Stimulated activated naive B cell treated with anti-CD40 and anti-IgM and Interleukin-4, amounts not matched to agents 10 μg/mL and 1 μg/mL and 100 μg/mL, for 72 hours (primary cell): ENCODE measurements at regions not wholly inside any gene's neighbourhood (a gene's known extent, or its start where the extent isn't known, plus 50 kb on each side); places are given as distances from the start of the nearest gene placed in this dataset.
A peak's percentile ranks its signal among the peaks of the same experiment; 100 is the strongest.
"Not testable (repeated sequence)": the region's sequence is repeated elsewhere in the genome, so short reads cannot be mapped to it uniquely, and the experiment has no call there.

ENCODE experiments used
- ATAC-seq, 2 donors: fragments of 150-1000 bp; cut with Tn5 transposase; replicated peaks; 2 replicates each; pipeline ENCODE4 v1.10.0; 2021; ENCODE audit warnings: moderate library complexity in 1 of 2
- DNase-seq: peaks from one replicate; pipeline ENCODE4 v3.0.0; 2021
- H3K27ac Mint-ChIP-seq: one replicate; pipeline ENCODE4 v1.8.0; 2022; ENCODE audit warnings: mild to moderate bottlenecking, mixed read lengths
- H3K27me3 Mint-ChIP-seq, 2 donors: one replicate each; pipeline ENCODE4 v1.8.0; 2022; ENCODE audit warnings: mixed read lengths in 2 of 2
- H3K36me3 Mint-ChIP-seq, 2 donors: one replicate each; pipeline ENCODE4 v1.8.0; 2022; ENCODE audit warnings: mixed read lengths in 2 of 2, mild to moderate bottlenecking in 1 of 2
- H3K4me1 Mint-ChIP-seq, 2 donors: one replicate each; pipeline ENCODE4 v1.8.0; 2022; ENCODE audit warnings: mixed read lengths in 2 of 2, mild to moderate bottlenecking in 1 of 2
- H3K4me3 Mint-ChIP-seq, 2 donors: one replicate each; pipeline ENCODE4 v1.8.0; 2022; ENCODE audit warnings: mild to moderate bottlenecking in 2 of 2, mixed read lengths in 2 of 2, moderate library complexity in 1 of 2
- H3K9me3 Mint-ChIP-seq, 2 donors: one replicate each; pipeline ENCODE4 v1.8.0; 2022; ENCODE audit warnings: mixed read lengths in 2 of 2, mild to moderate bottlenecking in 1 of 2

DNA sequence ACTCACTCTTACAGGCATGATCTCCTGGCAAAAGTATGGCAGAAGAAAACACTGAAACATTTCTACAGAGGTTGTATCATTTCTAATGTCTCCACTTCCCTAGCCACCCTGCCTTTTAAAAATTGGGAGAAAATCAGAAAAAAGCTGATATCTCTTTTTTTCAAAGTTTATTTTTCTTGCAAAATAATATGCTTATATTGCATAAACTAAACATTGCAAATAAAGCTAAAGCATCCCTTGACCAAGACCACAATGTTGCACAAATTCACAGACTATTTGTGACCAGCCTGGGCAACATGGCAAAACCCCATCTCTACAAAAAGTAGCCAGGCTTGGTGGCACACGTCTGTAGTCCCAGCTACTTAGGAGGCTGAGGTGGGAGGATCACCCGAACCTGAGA, 183.3 kb upstream of the ELAVL2 start:
- Mint-ChIP-seq H3K4me1 (no peaks in the 10 kb centered on the region), H3K36me3 (no peaks in the 10 kb centered on the region), H3K4me3 (no peak overlapping the region), H3K27me3 (no peaks in the 10 kb centered on the region), H3K9me3 (peaks cover 6 to 7% of the 10 kb centered on the region in 2 donors), H3K27ac (no peak overlapping the region)
- ATAC-seq (no peak), DNase-seq (no peak)

DNA sequence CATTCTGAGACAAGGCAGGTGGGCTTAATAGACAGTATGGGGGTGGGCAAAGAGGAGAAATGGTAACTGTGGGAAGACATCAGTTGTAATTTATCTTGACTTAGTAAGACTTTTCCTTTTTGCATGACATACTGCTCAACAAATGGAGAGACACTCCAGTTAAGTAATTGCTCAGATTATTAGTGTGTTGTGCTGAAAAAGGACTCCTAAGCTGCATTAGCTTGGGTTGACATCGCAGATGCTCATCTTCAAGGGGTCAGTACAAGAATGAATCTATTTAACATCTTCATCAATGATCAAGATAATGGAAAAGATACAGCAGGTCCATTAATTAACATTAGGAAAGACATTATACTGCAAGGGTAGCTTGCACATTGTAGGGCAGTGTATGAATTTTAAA, 181.1 kb upstream of the ELAVL2 start:
- ATAC-seq: no peak
- H3K36me3 Mint-ChIP-seq: no peaks in the 10 kb centered on the region
- no peak overlapping the region for H3K4me3 Mint-ChIP-seq
- H3K9me3 Mint-ChIP-seq: peaks cover 4 to 5% of the 10 kb centered on the region in 2 donors
- no peak overlapping the region for H3K27ac Mint-ChIP-seq
- no peak for DNase-seq
- no peaks in the 10 kb centered on the region for H3K4me1 Mint-ChIP-seq
- no peaks in the 10 kb centered on the region for H3K27me3 Mint-ChIP-seq

DNA sequence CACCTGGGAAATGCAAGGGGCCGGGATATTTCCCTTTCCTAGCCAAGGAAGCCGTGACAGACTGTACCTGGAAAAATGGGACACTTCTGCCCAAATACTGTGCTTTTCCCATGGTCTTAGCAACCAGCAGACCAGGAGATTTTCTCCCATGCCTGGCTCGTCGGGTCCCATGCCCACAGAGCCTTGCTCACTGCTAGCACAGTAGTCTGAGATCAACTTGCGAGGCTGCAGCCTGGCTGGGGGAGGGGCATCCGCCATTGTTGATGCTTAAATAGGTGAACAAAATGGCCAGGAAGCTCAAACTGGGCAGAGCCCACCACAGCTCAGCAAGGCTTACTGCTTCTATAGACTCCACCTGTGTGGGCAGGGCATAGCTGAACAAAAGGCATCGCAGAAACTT, 165.8 kb upstream of the ELAVL2 start:
- H3K9me3 Mint-ChIP-seq: peaks cover 9 to 15% of the 10 kb centered on the region in 2 donors
- not testable (repeated sequence) for ATAC-seq, DNase-seq, H3K4me1 Mint-ChIP-seq, H3K36me3 Mint-ChIP-seq, H3K27ac Mint-ChIP-seq, H3K27me3 Mint-ChIP-seq, H3K4me3 Mint-ChIP-seq

- no peak for DNase-seq
- no peaks in the 10 kb centered on the region for H3K4me1 Mint-ChIP-seq
- no peak overlapping the region for H3K27ac Mint-ChIP-seq
- no peaks in the 10 kb centered on the region for H3K36me3 Mint-ChIP-seq
- no peaks in the 10 kb centered on the region for H3K27me3 Mint-ChIP-seq
- no peak for ATAC-seq
- no peak overlapping the region for H3K4me3 Mint-ChIP-seq
- H3K9me3 Mint-ChIP-seq: peaks cover 8 to 12% of the 10 kb centered on the region in 2 donors
These were observed 153.5 kb upstream of the ELAVL2 start for GRCh38 chr9:23979491-23979890.

DNA sequence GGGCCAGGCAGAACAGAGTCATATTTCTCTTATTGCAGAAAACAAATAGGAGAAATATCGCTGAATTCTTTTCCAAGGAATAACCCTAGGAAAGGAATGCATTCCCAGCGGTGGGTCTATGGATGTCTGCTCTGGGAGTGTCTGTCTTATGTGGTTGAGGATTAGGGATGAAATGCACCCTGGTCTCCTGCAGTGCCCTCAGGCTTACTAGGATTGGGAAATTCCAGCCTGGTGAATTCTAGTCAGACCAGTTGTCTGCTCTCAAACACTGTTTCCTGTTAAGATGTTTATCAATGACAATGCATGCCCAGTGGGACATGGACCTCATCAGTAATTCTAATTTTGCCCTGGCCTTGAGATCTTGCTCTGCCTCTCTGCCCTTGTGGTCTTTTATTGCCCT, 136.1 kb upstream of the ELAVL2 start:
- Mint-ChIP-seq H3K27me3 (no peaks in the 10 kb centered on the region), H3K36me3 (no peaks in the 10 kb centered on the region), H3K9me3 (peaks cover 23 to 29% of the 10 kb centered on the region in 2 donors), H3K4me3 (no peak overlapping the region), H3K27ac (no peak overlapping the region), H3K4me1 (no peaks in the 10 kb centered on the region)
- DNase-seq: no peak
- ATAC-seq: no peak

- no peak overlapping the region for H3K4me3 Mint-ChIP-seq
- H3K27me3 Mint-ChIP-seq: no peaks in the 10 kb centered on the region
- ATAC-seq (no peak), DNase-seq (no peak)
- no peaks in the 10 kb centered on the region for H3K36me3 Mint-ChIP-seq
- no peaks in the 10 kb centered on the region for H3K4me1 Mint-ChIP-seq
- no peak overlapping the region for H3K27ac Mint-ChIP-seq
- H3K9me3 Mint-ChIP-seq: peaks cover 11 to 15% of the 10 kb centered on the region in 2 donors
These were observed 119.9 kb upstream of the ELAVL2 start for GRCh38 chr9:23945897-23946296.

GRCh38 chr9:23941051-23941450, 115.0 kb upstream of the ELAVL2 start:
- Mint-ChIP-seq H3K4me1 (no peaks in the 10 kb centered on the region), H3K27ac (no peak overlapping the region), H3K9me3 (peaks cover 9 to 15% of the 10 kb centered on the region in 2 donors), H3K4me3 (no peak overlapping the region), H3K27me3 (no peaks in the 10 kb centered on the region), H3K36me3 (no peaks in the 10 kb centered on the region)
- ATAC-seq (no peak), DNase-seq (no peak)

DNA sequence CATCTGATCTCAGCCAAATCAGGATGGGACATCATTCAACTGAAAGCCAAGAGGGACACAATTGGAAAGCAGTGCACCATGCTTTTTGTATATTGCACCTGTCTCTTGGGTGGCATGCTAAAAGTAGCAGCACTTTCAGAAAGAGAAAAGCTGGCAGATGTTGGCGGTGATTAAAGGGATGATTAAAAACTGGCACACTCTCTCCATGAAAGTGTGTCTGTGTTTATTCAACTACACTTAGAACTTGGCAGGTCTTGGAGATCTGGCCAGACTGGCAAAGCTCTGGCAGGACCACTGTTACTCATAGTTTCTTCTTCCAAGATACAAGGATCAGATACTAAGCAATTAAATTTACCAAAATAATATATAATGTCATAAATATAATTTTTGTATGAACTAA, 112.9 kb upstream of the ELAVL2 start:
- no peak overlapping the region for H3K4me3 Mint-ChIP-seq
- no peaks in the 10 kb centered on the region for H3K27me3 Mint-ChIP-seq
- H3K36me3 Mint-ChIP-seq: no peaks in the 10 kb centered on the region
- H3K27ac Mint-ChIP-seq: no peak overlapping the region
- no peak for DNase-seq
- peaks cover 5 to 6% of the 10 kb centered on the region in 2 donors for H3K9me3 Mint-ChIP-seq
- no peak for ATAC-seq
- no peaks in the 10 kb centered on the region for H3K4me1 Mint-ChIP-seq

DNA sequence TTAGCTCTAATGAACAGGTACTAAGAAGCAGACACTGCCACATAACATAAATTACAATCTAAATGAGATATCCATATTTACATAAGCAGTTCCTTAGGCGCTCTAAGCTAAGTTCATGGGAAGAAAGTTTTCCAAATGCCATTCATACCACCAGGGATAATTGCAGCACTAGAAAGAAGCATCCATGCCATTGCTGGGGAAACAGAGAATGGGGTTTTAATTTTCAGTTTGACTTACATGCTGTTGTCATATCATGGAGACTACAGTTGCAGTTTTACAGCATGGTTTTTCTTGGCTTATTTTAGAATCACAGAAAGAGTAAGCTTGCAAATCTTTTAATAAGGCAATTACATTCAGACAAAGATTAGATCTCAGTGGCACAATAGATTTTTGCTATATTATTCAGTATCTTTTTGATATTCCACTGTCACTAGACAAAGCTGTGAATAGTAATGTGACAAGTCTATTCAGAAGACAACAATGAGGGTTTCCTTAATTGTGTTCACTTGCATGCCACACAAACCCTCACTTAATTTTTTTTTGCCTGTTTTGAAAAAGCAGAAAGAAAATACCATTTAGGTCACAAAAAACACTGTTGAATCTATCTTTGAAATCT, 108.4 kb upstream of the ELAVL2 start:
- no peak for DNase-seq
- no peaks in the 10 kb centered on the region for H3K36me3 Mint-ChIP-seq
- no peak overlapping the region for H3K4me3 Mint-ChIP-seq
- H3K27ac Mint-ChIP-seq: no peak overlapping the region
- no peaks in the 10 kb centered on the region for H3K9me3 Mint-ChIP-seq
- H3K4me1 Mint-ChIP-seq: no peaks in the 10 kb centered on the region
- ATAC-seq: no peak
- no peaks in the 10 kb centered on the region for H3K27me3 Mint-ChIP-seq

DNA sequence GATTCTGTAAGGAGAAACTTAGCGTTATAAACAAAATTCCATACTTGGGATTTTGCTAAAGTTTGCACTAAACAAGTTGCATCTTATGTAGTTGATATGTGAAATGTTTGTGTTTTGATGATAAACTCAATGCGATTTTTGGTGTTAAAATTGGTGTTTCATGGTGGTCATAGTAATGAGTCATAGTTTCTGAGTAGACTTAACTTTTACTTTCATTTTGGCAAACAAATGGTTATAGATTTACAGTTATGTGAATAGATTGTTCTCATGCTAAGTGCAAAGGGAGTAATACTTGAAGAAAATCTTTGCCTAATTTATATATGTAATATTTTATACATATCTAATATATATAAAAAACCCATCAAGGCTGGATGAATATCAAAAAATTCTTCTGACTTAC, 107.3 kb upstream of the ELAVL2 start:
- no peak for ATAC-seq
- H3K9me3 Mint-ChIP-seq: peaks cover under 1% of the 10 kb centered on the region in 2 donors
- DNase-seq: no peak
- no peak overlapping the region for H3K4me3 Mint-ChIP-seq
- H3K27me3 Mint-ChIP-seq: no peaks in the 10 kb centered on the region
- no peaks in the 10 kb centered on the region for H3K4me1 Mint-ChIP-seq
- no peak overlapping the region for H3K27ac Mint-ChIP-seq
- no peaks in the 10 kb centered on the region for H3K36me3 Mint-ChIP-seq

DNA sequence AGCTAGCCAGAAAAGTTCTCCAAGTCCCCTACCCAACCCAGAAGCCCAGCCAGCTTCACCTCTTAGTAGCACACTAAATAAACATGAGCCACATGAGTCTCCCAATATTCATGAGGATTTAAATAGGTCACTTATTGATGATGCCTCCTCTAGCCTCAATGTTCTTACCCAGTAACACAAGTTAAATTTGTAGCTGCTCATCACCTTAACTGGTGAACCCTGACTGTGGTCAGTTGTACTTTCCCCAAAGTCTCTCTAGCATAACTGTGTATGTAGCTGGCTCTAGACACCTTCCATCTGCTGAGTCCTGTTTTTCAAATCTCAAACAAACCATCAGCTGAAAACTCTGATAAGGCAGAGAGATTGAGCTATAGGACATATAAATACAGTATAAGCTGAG, 100.3 kb upstream of the ELAVL2 start:
- peaks cover 4 to 6% of the 10 kb centered on the region in 2 donors for H3K9me3 Mint-ChIP-seq
- DNase-seq (no peak), ATAC-seq (peak; percentile 44 to 56)
- H3K4me1 Mint-ChIP-seq: no peaks in the 10 kb centered on the region
- H3K27me3 Mint-ChIP-seq: no peaks in the 10 kb centered on the region
- H3K4me3 Mint-ChIP-seq: no peak overlapping the region
- H3K36me3 Mint-ChIP-seq: no peaks in the 10 kb centered on the region
- H3K27ac Mint-ChIP-seq: no peak overlapping the region

GRCh38 chr9:23914431-23915003, 88.5 kb upstream of the ELAVL2 start:
- Mint-ChIP-seq H3K27me3 (no peaks in the 10 kb centered on the region), H3K27ac (no peak overlapping the region), H3K4me1 (no peaks in the 10 kb centered on the region), H3K36me3 (no peaks in the 10 kb centered on the region), H3K9me3 (peaks cover 5 to 16% of the 10 kb centered on the region in 2 donors), H3K4me3 (no peak overlapping the region)
- ATAC-seq (no peak), DNase-seq (no peak)

- H3K9me3 Mint-ChIP-seq: peaks cover 3% of the 10 kb centered on the region in 2 donors
- no peak for ATAC-seq
- no peaks in the 10 kb centered on the region for H3K36me3 Mint-ChIP-seq
- H3K27me3 Mint-ChIP-seq: no peaks in the 10 kb centered on the region
- DNase-seq: no peak
- no peak overlapping the region for H3K4me3 Mint-ChIP-seq
- H3K4me1 Mint-ChIP-seq: no peaks in the 10 kb centered on the region
- no peak overlapping the region for H3K27ac Mint-ChIP-seq
These were observed 81.3 kb upstream of the ELAVL2 start for GRCh38 chr9:23907343-23907742.

DNA sequence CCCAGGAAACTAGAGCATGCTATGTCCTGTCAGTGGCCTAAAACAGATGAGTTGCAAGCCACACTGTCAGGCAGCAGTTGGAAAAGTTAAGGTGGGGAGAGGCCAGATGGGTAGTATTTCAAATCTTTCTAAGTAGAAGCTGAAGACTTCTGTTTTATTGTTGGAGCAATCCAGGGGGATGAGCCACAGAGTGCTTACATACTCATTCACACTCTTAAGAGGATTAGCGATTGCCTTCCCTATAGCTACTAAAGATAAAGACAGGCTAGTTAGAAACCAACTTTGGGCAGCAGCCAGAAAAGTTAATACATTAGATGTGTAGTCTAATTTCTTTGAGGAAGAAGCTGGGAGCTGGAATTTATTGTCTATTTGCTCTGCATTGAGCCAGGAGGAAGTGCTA, 61.7 kb upstream of the ELAVL2 start:
- ATAC-seq (no peak), DNase-seq (no peak)
- H3K27ac Mint-ChIP-seq: no peak overlapping the region
- no peaks in the 10 kb centered on the region for H3K27me3 Mint-ChIP-seq
- no peaks in the 10 kb centered on the region for H3K4me1 Mint-ChIP-seq
- H3K4me3 Mint-ChIP-seq: no peak overlapping the region
- H3K36me3 Mint-ChIP-seq: no peaks in the 10 kb centered on the region
- H3K9me3 Mint-ChIP-seq: peaks cover 13% of the 10 kb centered on the region in 2 donors
